NT2/D1 (cell line): ENCODE measurements at regions not wholly inside any gene's neighbourhood (a gene's known extent, or its start where the extent isn't known, plus 50 kb on each side); places are given as distances from the start of the nearest gene placed in this dataset.

ENCODE experiments used
- SUZ12 ChIP-seq: IDR thresholded peaks from 2 replicates; pipeline ENCODE4 v1.6.1; 2011; ENCODE audit not compliant: insufficient read length, insufficient read depth; ENCODE audit errors: extremely low read depth
- YY1 ChIP-seq: IDR thresholded peaks from 2 replicates; pipeline ENCODE4 v1.6.1; 2011; ENCODE audit not compliant: insufficient read length, insufficient read depth

DNA sequence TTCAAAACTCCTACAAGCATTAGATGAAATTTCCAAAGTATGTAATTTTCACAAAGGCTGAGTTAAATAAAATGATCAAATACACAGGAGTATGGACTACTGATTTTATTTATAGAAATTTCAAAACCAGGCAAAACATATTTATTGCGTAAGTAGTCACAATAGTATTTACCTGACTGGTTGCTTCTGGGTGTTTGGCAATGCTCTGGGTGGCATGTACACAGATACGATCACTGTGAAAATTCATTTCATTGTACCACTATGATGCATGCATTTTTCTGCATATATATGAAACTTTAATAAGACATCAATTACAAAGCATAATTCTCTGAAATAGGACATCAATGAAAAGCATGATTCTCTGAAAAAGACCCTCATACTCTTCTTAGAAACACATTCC, 384.2 kb downstream of the TLL1 start:
- TF ChIP-seq YY1 (no peak), SUZ12 (no peak)
